Liver (tissue), 8 donors: ENCODE measurements at regions not wholly inside any gene's neighbourhood (a gene's known extent, or its start where the extent isn't known, plus 50 kb on each side); places are given as distances from the start of the nearest gene placed in this dataset.

ENCODE experiments used
- DNase-seq: peaks from one replicate; pipeline ENCODE4 v3.0.0-alpha.2; 2017; ENCODE audit warnings: low spot score
- H3K27ac ChIP-seq, 2 donors: one replicate each; pipeline ENCODE4 v1.7.0; 2013; ENCODE audit warnings: inconsistent platforms in 2 of 2, low read length in 2 of 2, control low read depth in 1 of 2, low read depth in 1 of 2, mild to moderate bottlenecking in 1 of 2
- H3K27me3 ChIP-seq, 4 donors: one replicate each; pipeline versions ENCODE4 v1.6.1 to v1.7.0; 2013; ENCODE audit warnings: low read length in 3 of 4, inconsistent platforms in 1 of 4, mild to moderate bottlenecking in 1 of 4, moderate library complexity in 1 of 4; ENCODE audit not compliant: control insufficient read depth in 4 of 4, insufficient read depth in 4 of 4
- H3K36me3 ChIP-seq, 4 donors: one replicate each; pipeline versions ENCODE4 v1.6.1 to v1.7.0; 2013; ENCODE audit warnings: low read length in 3 of 4, mild to moderate bottlenecking in 3 of 4, low read depth in 1 of 4, moderate library complexity in 1 of 4; ENCODE audit not compliant: control insufficient read depth in 4 of 4, insufficient read depth in 3 of 4
- H3K4me1 ChIP-seq, 4 donors: one replicate each; pipeline versions ENCODE4 v1.6.1 to v1.7.0; 2013; ENCODE audit warnings: low read length in 3 of 4, mild to moderate bottlenecking in 3 of 4, moderate library complexity in 1 of 4; ENCODE audit not compliant: control insufficient read depth in 4 of 4, insufficient read depth in 4 of 4
- H3K4me3 ChIP-seq, 3 donors: one replicate each; pipeline versions ENCODE4 v1.6.1 to v1.7.0; 2013; ENCODE audit warnings: low read length in 3 of 3, control low read depth in 1 of 3, low read depth in 1 of 3, mild to moderate bottlenecking in 1 of 3
- H3K9ac ChIP-seq, 2 donors: one replicate each; pipeline ENCODE4 v1.7.0; 2013; ENCODE audit warnings: low read length in 2 of 2, mild to moderate bottlenecking in 2 of 2, moderate library complexity in 2 of 2, control low read depth in 1 of 2, low read depth in 1 of 2
- H3K9me3 ChIP-seq, 4 donors: one replicate each; pipeline versions ENCODE4 v1.6.1 to v1.7.0; 2013; ENCODE audit warnings: low read length in 3 of 4; ENCODE audit not compliant: control insufficient read depth in 4 of 4
- ATF3 ChIP-seq: IDR thresholded peaks from 2 replicates; pipeline ENCODE4 v1.6.1; 2016; ENCODE audit warnings: antibody characterized with exemption
- FOXA1 ChIP-seq: IDR thresholded peaks from 2 replicates; pipeline ENCODE4 v1.6.1; 2016; ENCODE audit warnings: antibody characterized with exemption
- GABPA ChIP-seq, 2 donors: IDR thresholded peaks in 1 of 2; conservative IDR thresholded peaks in 1 of 2; 2 replicates each; pipeline ENCODE4 v1.6.1; 2016; ENCODE audit warnings: antibody characterized with exemption in 2 of 2, mild to moderate bottlenecking in 1 of 2, moderate library complexity in 1 of 2
- HNF4A ChIP-seq, 2 donors: conservative IDR thresholded peaks; 2 replicates each; pipeline ENCODE4 v1.6.1; 2016; ENCODE audit warnings: antibody characterized with exemption in 2 of 2, mild to moderate bottlenecking in 2 of 2
- HNF4G ChIP-seq: IDR thresholded peaks from 2 replicates; pipeline ENCODE4 v1.6.1; 2016; ENCODE audit warnings: antibody characterized with exemption
- JUND ChIP-seq, 2 donors: IDR thresholded peaks; 2 replicates each; pipeline ENCODE4 v1.6.1; 2016; ENCODE audit warnings: antibody characterized with exemption in 2 of 2
- MAX ChIP-seq: IDR thresholded peaks from 2 replicates; pipeline ENCODE4 v1.6.1; 2016; ENCODE audit warnings: antibody characterized with exemption
- RAD21 ChIP-seq, 2 donors: IDR thresholded peaks; 2 replicates each; pipeline ENCODE4 v1.6.1; 2016; ENCODE audit warnings: antibody characterized with exemption in 2 of 2, mild to moderate bottlenecking in 2 of 2
- REST ChIP-seq: IDR thresholded peaks from 2 replicates; pipeline ENCODE4 v1.6.1; 2016; ENCODE audit warnings: antibody characterized with exemption, mild to moderate bottlenecking
- RXRA ChIP-seq, 2 donors: IDR thresholded peaks; 2 replicates each; pipeline ENCODE4 v1.6.1; 2017 to 2018; ENCODE audit warnings: antibody characterized with exemption in 2 of 2, mild to moderate bottlenecking in 1 of 2
- SP1 ChIP-seq: IDR thresholded peaks from 2 replicates; pipeline ENCODE4 v1.6.1; 2018; ENCODE audit warnings: antibody characterized with exemption, mild to moderate bottlenecking
- TAF1 ChIP-seq: conservative IDR thresholded peaks from 2 replicates; pipeline ENCODE4 v1.6.1; 2016; ENCODE audit warnings: antibody characterized with exemption, mild to moderate bottlenecking
- YY1 ChIP-seq: IDR thresholded peaks from 2 replicates; pipeline ENCODE4 v1.6.1; 2016; ENCODE audit warnings: antibody characterized with exemption, mild to moderate bottlenecking
- ZBTB33 ChIP-seq: IDR thresholded peaks from 2 replicates; pipeline ENCODE4 v1.6.1; 2016; ENCODE audit warnings: antibody characterized with exemption
- WGBS: extraction: QIAGEN DNeasy Blood & Tissue Kit; methylation state at CpG from one replicate; pipeline ENCODE4 v1.1.7; 2013; 5-methylcytosine and 5-hydroxymethylcytosine counted together
- TF ChIP-seq, protein P1 (sequence below): fragments of 150-350 bp; IDR thresholded peaks from 2 replicates; pipeline ENCODE4 v1.5.1; 2017; ENCODE audit warnings: improper control_type of control experiment, low read depth, low read length; ENCODE audit not compliant: missing input control
- donor health status: healthy.
- donor health status: healthy.
- donor health status: healthy.
- donor health status: healthy.
- donor health status: healthy.

DNA sequence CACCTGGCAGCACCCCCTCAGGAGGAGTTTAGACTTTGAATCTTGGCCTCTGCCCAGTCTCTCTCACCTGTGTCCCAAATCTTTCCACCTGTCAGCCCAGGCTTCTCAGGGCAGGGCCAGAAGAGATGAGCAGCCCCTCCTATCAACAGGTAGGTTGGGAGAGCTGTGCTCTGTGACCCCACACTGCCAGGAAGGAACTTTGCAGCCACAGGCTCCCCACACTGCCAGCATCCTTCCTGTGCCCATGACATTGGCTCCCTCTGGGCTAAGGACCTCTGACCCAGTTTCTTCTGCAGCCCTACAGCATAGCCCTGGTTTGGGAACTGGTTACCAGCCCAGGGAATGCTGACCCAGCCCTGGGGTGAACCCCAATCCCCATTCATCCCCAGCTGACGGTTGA, 115.7 kb upstream of the IQSEC1 start:
- Histone ChIP-seq H3K36me3 (no peaks in the 10 kb centered on the region), H3K4me1 (peaks cover 0 to 8% (median 3%) of the 10 kb centered on the region in 4 donors), H3K27me3 (no peaks in the 10 kb centered on the region), H3K9ac (no peak overlapping the region), H3K27ac (no peak overlapping the region), H3K4me3 (no peak overlapping the region), H3K9me3 (no peaks in the 10 kb centered on the region)
- no peak for TF ChIP-seq MAX
- no peak for TF ChIP-seq SP1
- no peak for TF ChIP-seq RAD21 (IDR thresholded peaks at IDR 0.05)
- TF ChIP-seq, protein P1, sequence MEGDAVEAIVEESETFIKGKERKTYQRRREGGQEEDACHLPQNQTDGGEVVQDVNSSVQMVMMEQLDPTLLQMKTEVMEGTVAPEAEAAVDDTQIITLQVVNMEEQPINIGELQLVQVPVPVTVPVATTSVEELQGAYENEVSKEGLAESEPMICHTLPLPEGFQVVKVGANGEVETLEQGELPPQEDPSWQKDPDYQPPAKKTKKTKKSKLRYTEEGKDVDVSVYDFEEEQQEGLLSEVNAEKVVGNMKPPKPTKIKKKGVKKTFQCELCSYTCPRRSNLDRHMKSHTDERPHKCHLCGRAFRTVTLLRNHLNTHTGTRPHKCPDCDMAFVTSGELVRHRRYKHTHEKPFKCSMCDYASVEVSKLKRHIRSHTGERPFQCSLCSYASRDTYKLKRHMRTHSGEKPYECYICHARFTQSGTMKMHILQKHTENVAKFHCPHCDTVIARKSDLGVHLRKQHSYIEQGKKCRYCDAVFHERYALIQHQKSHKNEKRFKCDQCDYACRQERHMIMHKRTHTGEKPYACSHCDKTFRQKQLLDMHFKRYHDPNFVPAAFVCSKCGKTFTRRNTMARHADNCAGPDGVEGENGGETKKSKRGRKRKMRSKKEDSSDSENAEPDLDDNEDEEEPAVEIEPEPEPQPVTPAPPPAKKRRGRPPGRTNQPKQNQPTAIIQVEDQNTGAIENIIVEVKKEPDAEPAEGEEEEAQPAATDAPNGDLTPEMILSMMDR = no peak
- no peak for DNase-seq
- 94% methylated on average over 1 of the region's 1 CpG for WGBS

DNA sequence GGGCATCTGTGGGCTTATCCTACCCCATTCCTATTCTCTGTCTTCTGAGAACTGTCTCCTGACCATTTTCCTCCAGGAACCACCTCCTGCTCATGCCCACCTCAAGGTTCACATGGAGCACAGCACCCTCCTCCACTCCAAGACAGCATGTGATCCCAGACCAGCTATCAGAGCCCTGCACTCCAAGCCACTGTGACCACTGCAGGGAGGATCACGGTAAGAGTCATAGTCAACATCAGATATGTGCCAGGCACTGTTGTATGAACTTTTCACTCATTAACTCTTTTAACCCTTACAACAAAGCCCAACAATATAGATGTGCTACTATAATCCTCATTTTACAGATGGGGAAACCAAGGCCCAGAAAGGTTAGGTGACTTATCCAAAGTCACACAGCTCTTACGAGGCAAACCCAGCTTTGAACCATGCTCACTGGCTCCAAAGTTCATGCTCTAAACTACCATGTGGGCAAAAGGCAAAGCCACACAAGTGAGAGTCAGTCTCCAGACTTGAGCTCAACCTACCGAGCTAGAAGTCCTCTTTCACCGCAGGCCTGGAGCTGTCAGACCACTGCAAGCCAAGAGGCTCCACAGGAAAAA, 115.1 kb upstream of the IQSEC1 start:
- no peak for TF ChIP-seq ZBTB33
- TF ChIP-seq SP1 = no peak
- no peak for TF ChIP-seq TAF1
- TF ChIP-seq GABPA (IDR thresholded peaks at IDR 0.05 in 1 of 2, conservative IDR thresholded peaks at IDR 0.05 in 1 of 2) = no peak
- TF ChIP-seq JUND (IDR thresholded peaks at IDR 0.05) = no peak
- TF ChIP-seq FOXA1 = no peak
- TF ChIP-seq YY1 = no peak
- TF ChIP-seq REST = no peak
- TF ChIP-seq RXRA (IDR thresholded peaks at IDR 0.05) = no peak
- TF ChIP-seq HNF4A (conservative IDR thresholded peaks at IDR 0.05) = no peak
- no peak for TF ChIP-seq ATF3
- TF ChIP-seq HNF4G = no peak
- Histone ChIP-seq H3K4me3 (no peak overlapping the region), H3K36me3 (no peaks in the 10 kb centered on the region), H3K27ac (no peak overlapping the region), H3K9me3 (no peaks in the 10 kb centered on the region), H3K9ac (no peak overlapping the region), H3K4me1 (peaks cover 0 to 8% (median 3%) of the 10 kb centered on the region in 4 donors), H3K27me3 (no peaks in the 10 kb centered on the region)
- WGBS = 94% methylated on average over 4 of the region's 4 CpGs
- DNase-seq = no peak
